Ascending aorta (tissue), 2 donors: ENCODE measurements at regions not wholly inside any gene's neighbourhood (a gene's known extent, or its start where the extent isn't known, plus 50 kb on each side); places are given as distances from the start of the nearest gene placed in this dataset.

Source experiments
- DNase-seq, 2 donors: peaks; one replicate each; pipeline ENCODE4 v3.0.0-alpha.2; 2019; ENCODE audit warnings: low spot score in 2 of 2
- H3K27ac ChIP-seq, 2 donors: fragments of 200-600 bp; sonication (generic); one replicate each; pipeline ENCODE4 v1.5.1; 2016 to 2017; ENCODE audit warnings: mild to moderate bottlenecking in 1 of 2
- H3K27me3 ChIP-seq: fragments of 200-600 bp; sonication (generic); one replicate; pipeline ENCODE4 v1.5.1; 2017
- H3K36me3 ChIP-seq, 2 donors: fragments of 200-600 bp; sonication (generic); one replicate each; pipeline ENCODE4 v1.5.1; 2016
- H3K4me1 ChIP-seq, 2 donors: fragments of 200-600 bp; sonication (generic); one replicate each; pipeline ENCODE4 v1.5.1; 2016 to 2017; ENCODE audit warnings: mild to moderate bottlenecking in 1 of 2
- H3K4me3 ChIP-seq, 2 donors: fragments of 200-600 bp; sonication (generic); one replicate each; pipeline ENCODE4 v1.5.1; 2016 to 2017; ENCODE audit warnings: mild to moderate bottlenecking in 1 of 2
- H3K9me3 ChIP-seq, 2 donors: fragments of 200-600 bp; sonication (generic); one replicate each; pipeline ENCODE4 v1.5.1; 2016
- intact Hi-C: fragments of 100-400 bp; cut with DNase I; formaldehyde crosslinking; loops from one replicate; pipeline ENCODE4 v1.15.1; 2023
- TF ChIP-seq, protein P1 (sequence below), 3 experiments: fragments of 200-600 bp in 2 of 3; fragments of 450-650 bp in 1 of 3; sonication (generic) in 2 of 3; IDR thresholded peaks; one replicate each; pipeline ENCODE4 v1.5.1; 2016 to 2019; ENCODE audit warnings: antibody characterized with exemption in 3 of 3, mild to moderate bottlenecking in 1 of 3, moderate library complexity in 1 of 3

DNA sequence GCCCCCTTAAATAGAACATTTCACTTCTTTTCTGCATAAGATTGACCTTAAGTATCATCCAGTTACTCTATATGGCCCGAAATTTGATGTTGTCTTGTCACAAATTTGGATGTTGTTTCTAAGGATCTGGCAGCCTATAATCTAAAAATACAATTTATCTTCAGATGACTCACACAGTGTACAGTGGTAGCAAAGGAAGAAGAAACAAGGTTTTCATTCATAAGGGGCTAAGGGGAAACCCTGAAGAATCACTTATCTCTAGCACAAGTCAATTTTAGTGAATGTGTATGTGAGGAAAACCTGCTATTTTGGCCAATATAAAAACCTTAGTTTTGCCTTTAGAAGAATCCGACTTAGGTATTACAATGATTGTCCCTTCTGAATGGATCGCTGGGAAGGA lies 606.3 kb upstream of the LRFN5 start:
- no peaks in the 10 kb centered on the region for H3K4me1 ChIP-seq
- no peaks in the 10 kb centered on the region for H3K27me3 ChIP-seq
- DNase-seq: no peak
- no peak overlapping the region for H3K4me3 ChIP-seq
- TF ChIP-seq, protein P1, sequence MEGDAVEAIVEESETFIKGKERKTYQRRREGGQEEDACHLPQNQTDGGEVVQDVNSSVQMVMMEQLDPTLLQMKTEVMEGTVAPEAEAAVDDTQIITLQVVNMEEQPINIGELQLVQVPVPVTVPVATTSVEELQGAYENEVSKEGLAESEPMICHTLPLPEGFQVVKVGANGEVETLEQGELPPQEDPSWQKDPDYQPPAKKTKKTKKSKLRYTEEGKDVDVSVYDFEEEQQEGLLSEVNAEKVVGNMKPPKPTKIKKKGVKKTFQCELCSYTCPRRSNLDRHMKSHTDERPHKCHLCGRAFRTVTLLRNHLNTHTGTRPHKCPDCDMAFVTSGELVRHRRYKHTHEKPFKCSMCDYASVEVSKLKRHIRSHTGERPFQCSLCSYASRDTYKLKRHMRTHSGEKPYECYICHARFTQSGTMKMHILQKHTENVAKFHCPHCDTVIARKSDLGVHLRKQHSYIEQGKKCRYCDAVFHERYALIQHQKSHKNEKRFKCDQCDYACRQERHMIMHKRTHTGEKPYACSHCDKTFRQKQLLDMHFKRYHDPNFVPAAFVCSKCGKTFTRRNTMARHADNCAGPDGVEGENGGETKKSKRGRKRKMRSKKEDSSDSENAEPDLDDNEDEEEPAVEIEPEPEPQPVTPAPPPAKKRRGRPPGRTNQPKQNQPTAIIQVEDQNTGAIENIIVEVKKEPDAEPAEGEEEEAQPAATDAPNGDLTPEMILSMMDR (IDR thresholded peaks at IDR 0.05): no peak
- H3K9me3 ChIP-seq: no peaks in the 10 kb centered on the region
- no peaks in the 10 kb centered on the region for H3K36me3 ChIP-seq
- intact Hi-C loops: no loop called here
- no peak overlapping the region for H3K27ac ChIP-seq

DNA sequence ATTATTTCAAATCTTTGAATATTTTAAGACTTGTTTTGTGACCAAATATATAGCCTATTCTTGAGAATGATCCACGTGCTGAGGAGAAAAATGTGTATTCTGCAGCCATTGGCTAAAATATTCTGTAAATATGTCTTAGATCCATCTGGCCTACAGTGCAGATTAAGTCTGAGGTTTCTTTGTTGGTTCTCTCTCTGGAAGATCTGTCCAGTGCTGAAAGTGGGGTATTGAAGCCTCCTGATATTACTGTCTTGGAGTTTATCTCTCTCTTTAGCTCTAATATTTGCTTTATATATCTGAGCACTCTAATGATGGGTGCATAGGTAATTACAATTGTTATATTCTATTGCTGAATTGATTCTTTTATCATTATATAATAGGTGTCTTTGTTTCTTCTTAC lies 617.4 kb upstream of the LRFN5 start:
- DNase-seq: no peak
- TF ChIP-seq, protein P1 (IDR thresholded peaks at IDR 0.05): no peak
- Histone ChIP-seq H3K4me1 (no peaks in the 10 kb centered on the region), H3K36me3 (no peaks in the 10 kb centered on the region), H3K27ac (no peak overlapping the region), H3K27me3 (no peaks in the 10 kb centered on the region), H3K9me3 (no peaks in the 10 kb centered on the region), H3K4me3 (no peak overlapping the region)
- intact Hi-C loops: no loop called here

DNA sequence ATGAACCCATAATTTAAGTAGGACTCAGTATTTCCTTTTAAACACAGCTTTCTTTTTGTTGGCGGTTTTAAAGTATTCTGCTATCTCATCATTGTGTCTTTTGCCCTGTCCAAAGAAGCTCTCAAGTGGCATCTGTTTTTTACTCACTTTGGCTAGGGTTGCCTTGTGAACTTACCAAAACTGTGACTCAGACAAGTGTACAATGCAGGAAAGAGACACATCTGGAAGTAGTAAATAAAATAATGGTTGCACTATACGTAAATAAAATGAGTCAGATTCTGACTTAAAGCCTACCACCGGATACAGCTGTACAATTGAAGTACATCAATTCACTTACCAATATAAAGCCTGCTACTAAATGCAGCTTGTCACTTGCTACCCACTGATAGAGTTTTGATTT lies 619.2 kb upstream of the LRFN5 start:
- Histone ChIP-seq H3K27me3 (no peaks in the 10 kb centered on the region), H3K4me3 (no peak overlapping the region), H3K4me1 (no peaks in the 10 kb centered on the region), H3K9me3 (no peaks in the 10 kb centered on the region), H3K36me3 (no peaks in the 10 kb centered on the region), H3K27ac (no peak overlapping the region)
- no peak for DNase-seq
- TF ChIP-seq, protein P1 (IDR thresholded peaks at IDR 0.05): no peak
- intact Hi-C loops: no loop called here

DNA sequence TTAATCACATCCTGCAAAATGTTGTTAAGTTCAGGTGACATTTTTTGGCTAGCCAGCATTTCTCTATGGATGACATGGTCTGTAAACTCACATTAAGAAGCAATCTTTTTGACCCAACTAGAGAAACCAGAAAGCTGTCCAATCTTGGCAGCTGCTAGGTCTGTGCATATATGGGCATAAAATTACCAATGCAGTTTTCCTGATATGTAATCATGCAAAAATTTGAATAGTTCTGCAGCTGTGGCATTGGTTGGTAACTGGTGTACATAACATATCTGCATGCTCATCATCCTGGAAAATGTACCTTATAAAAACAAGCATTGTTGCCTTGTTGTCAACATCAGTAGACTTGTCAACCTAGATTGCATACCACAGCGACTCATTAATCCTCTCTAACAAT lies 620.0 kb upstream of the LRFN5 start:
- Histone ChIP-seq H3K27ac (no peak overlapping the region), H3K9me3 (no peaks in the 10 kb centered on the region), H3K36me3 (no peaks in the 10 kb centered on the region), H3K4me1 (no peaks in the 10 kb centered on the region), H3K4me3 (no peak overlapping the region), H3K27me3 (no peaks in the 10 kb centered on the region)
- intact Hi-C loops: no loop called here
- TF ChIP-seq, protein P1 (IDR thresholded peaks at IDR 0.05): no peak
- no peak for DNase-seq

DNA sequence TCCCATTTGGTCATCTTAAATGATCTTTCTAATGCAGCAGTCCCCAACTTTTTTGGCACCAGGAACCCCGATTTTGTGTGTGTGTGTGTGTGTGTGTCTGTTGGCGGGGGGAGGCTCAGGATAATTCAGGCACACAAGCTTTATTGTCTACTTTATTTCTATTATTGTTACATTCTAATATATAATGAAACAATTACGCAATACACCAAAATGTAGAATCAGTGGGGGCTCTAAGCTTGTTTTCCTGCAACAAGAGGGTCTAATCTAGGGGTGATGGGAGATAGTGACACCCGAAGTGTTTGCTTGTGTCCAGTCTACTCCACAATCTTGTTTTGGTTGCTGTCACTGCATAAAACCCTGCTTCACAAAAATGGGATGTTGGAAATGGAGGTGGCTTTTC lies 621.1 kb upstream of the LRFN5 start:
- Histone ChIP-seq H3K27ac (no peak overlapping the region), H3K27me3 (no peaks in the 10 kb centered on the region), H3K4me1 (no peaks in the 10 kb centered on the region), H3K36me3 (no peaks in the 10 kb centered on the region), H3K4me3 (no peak overlapping the region), H3K9me3 (no peaks in the 10 kb centered on the region)
- no peak for DNase-seq
- TF ChIP-seq, protein P1 (IDR thresholded peaks at IDR 0.05): no peak
- intact Hi-C loops: no loop called here

DNA sequence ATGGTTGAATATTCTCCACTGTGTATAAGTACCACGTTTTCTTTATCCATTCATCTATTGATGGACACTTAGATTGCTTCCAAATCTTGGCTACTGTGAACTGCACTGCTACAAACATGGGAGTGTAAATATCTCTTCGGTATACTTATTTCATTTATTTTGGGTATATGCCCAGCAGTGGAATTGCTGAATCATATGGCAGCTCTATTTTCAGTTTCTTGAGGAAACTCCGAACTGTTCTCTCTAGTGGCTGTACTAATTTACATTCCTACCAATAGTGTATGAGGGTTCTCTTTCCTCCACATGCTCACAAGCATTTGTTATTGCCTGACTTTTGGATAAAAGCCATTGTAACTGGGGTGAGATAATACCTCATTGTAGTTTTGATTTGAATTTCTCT lies 623.1 kb upstream of the LRFN5 start:
- Histone ChIP-seq H3K4me3 (no peak overlapping the region), H3K36me3 (no peaks in the 10 kb centered on the region), H3K9me3 (no peaks in the 10 kb centered on the region), H3K27ac (no peak overlapping the region), H3K4me1 (no peaks in the 10 kb centered on the region), H3K27me3 (no peaks in the 10 kb centered on the region)
- intact Hi-C loops: no loop called here
- DNase-seq: no peak
- TF ChIP-seq, protein P1 (IDR thresholded peaks at IDR 0.05): no peak
